Chondrocyte (in vitro differentiated cells): ENCODE measurements at regions not wholly inside any gene's neighbourhood (a gene's known extent, or its start where the extent isn't known, plus 50 kb on each side); places are given as distances from the start of the nearest gene placed in this dataset.

Experiments
- DNase-seq: peaks from one replicate; pipeline ENCODE4 v3.0.0; 2021; ENCODE audit warnings: mixed read lengths, low spot score
- H3K27ac Mint-ChIP-seq: one replicate; pipeline ENCODE4 v1.8.0; 2021; ENCODE audit warnings: mild to moderate bottlenecking, moderate library complexity, mixed read lengths; ENCODE audit not compliant: unreplicated experiment
- H3K27me3 Mint-ChIP-seq: 2 replicates; pipeline ENCODE4 v1.8.0; 2021; ENCODE audit warnings: low read depth, mixed read lengths
- H3K36me3 Mint-ChIP-seq: 2 replicates; pipeline ENCODE4 v1.8.0; 2021; ENCODE audit warnings: low read depth, mixed read lengths
- H3K4me1 Mint-ChIP-seq: 2 replicates; pipeline ENCODE4 v1.8.0; 2021; ENCODE audit warnings: low read depth, mild to moderate bottlenecking, mixed read lengths
- H3K4me3 Mint-ChIP-seq: one replicate; pipeline ENCODE4 v1.8.0; 2021; ENCODE audit warnings: mild to moderate bottlenecking, moderate library complexity, mixed read lengths; ENCODE audit not compliant: unreplicated experiment
- H3K9me3 Mint-ChIP-seq: 2 replicates; pipeline ENCODE4 v1.8.0; 2021; ENCODE audit warnings: low read depth, mixed read lengths
- TF ChIP-seq, protein P1 (sequence below): fragments of 200-600 bp; sonication (generic); IDR thresholded peaks from 2 replicates; pipeline ENCODE4 v1.5.0; 2021; ENCODE audit warnings: antibody characterized with exemption, mild to moderate bottlenecking, moderate library complexity

DNA sequence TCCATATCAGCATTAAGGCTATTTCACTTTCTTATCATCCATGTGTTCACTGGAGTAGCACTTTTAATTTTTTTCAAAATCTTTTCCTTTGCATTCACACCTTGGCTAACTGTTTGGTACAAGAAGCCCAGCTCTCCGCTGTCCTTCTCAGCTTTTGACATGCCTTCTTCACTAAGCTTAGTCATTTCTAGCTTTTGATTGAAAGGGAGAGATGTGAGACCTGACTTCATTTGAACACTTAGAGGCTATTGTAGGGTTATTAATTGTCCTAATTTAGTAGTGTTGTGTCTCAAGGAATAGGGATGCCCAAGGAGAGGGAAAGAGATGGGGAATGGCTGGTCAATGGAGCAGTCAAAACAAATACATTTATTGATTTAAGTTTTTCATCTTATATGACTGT, 350.0 kb downstream of the CXCL12 start:
- DNase-seq: no peak
- Mint-ChIP-seq H3K4me1 (peaks cover 33% of the 10 kb centered on the region), H3K4me3 (no peak overlapping the region), H3K9me3 (no peaks in the 10 kb centered on the region), H3K36me3 (no peaks in the 10 kb centered on the region), H3K27ac (no peak overlapping the region), H3K27me3 (no peaks in the 10 kb centered on the region)
- TF ChIP-seq, protein P1, sequence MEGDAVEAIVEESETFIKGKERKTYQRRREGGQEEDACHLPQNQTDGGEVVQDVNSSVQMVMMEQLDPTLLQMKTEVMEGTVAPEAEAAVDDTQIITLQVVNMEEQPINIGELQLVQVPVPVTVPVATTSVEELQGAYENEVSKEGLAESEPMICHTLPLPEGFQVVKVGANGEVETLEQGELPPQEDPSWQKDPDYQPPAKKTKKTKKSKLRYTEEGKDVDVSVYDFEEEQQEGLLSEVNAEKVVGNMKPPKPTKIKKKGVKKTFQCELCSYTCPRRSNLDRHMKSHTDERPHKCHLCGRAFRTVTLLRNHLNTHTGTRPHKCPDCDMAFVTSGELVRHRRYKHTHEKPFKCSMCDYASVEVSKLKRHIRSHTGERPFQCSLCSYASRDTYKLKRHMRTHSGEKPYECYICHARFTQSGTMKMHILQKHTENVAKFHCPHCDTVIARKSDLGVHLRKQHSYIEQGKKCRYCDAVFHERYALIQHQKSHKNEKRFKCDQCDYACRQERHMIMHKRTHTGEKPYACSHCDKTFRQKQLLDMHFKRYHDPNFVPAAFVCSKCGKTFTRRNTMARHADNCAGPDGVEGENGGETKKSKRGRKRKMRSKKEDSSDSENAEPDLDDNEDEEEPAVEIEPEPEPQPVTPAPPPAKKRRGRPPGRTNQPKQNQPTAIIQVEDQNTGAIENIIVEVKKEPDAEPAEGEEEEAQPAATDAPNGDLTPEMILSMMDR: no peak

DNA sequence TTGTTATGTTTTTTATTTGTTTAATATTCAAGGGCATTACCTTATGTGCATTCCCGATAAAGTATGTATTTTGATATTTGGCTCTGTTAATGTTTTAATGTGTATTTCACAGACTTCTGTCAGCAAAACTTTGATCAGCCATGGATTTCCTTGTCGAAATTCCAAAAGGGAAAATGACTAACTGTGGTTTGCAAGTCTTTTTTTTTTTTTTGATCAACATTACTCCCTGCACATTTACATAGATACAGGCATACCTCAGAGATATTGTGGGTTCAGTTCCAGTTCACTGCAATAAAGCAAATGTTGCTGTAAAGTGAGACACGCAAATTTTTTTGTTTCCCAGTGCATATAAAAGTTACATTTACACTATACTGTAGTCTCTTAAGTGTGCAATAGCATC, 351.9 kb downstream of the CXCL12 start:
- no peak overlapping the region for H3K4me3 Mint-ChIP-seq
- no peak for DNase-seq
- no peaks in the 10 kb centered on the region for H3K9me3 Mint-ChIP-seq
- no peak overlapping the region for H3K27ac Mint-ChIP-seq
- no peaks in the 10 kb centered on the region for H3K27me3 Mint-ChIP-seq
- H3K4me1 Mint-ChIP-seq: peaks cover 29% of the 10 kb centered on the region
- no peaks in the 10 kb centered on the region for H3K36me3 Mint-ChIP-seq
- TF ChIP-seq, protein P1: no peak

DNA sequence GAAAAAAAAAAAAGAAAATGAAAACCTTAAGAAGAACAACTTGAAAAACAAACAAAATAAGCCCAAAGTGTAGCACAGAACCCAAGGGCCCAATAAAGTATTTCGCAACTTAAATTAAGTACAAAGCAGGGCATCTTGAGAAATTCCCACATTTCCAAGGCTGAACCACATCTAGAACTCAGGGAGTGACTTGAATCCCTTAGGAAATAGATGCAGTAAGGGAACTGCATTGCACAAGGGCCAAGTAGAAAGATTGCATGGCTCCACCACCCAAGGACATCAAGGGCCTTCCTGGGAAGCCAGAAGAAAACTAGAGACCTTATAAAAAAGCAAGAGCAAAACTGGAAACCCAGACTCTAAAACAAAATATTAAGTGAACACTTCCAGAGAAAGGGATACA, 352.7 kb downstream of the CXCL12 start:
- Mint-ChIP-seq H3K9me3 (no peaks in the 10 kb centered on the region), H3K4me1 (peaks cover 29% of the 10 kb centered on the region), H3K27ac (no peak overlapping the region), H3K36me3 (no peaks in the 10 kb centered on the region), H3K4me3 (no peak overlapping the region), H3K27me3 (no peaks in the 10 kb centered on the region)
- TF ChIP-seq, protein P1: no peak
- DNase-seq: no peak

DNA sequence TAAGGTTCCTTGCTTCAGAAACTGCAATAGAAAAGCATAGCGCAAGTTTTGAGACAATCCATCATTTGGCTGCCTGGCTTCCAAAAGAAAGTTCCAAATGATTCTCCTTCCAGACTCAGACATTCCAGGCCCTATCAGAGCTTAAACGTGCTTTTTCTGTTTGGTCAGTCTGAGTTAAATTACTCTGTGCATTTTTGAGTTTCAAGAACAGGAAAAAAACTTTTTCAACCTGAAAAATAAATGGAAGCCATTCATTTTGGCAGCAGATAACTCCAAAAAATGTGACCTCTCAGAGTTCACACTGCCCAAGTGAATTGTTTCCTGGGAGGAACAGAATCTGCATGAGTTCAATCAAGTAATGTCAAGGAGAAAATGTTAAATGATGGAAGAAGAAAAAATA, 354.2 kb downstream of the CXCL12 start:
- TF ChIP-seq, protein P1: no peak
- Mint-ChIP-seq H3K27me3 (no peaks in the 10 kb centered on the region), H3K36me3 (no peaks in the 10 kb centered on the region), H3K4me3 (no peak overlapping the region), H3K27ac (peak overlapping the region; percentile 74), H3K9me3 (no peaks in the 10 kb centered on the region), H3K4me1 (peaks cover 29% of the 10 kb centered on the region)
- no peak for DNase-seq

DNA sequence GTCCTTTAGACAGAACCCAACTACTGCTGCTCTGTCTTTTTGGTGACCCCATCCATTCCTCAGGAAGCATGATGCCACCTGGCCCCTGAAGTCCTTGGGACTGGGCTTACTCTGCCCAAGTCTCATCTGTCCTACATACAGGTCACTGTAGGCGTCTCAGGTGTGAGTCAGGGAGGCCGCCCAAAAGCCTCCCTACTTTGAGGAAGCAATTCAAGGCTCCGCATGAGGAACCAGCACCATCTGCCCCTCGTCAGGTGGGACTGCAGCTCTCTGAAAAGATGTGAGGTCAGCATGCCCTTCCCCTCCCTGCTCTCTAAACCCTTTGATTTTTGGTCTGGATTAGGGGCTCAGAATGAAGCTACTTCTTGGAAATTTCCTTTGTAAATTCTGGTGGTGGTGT, 354.8 kb downstream of the CXCL12 start:
- Mint-ChIP-seq H3K9me3 (no peaks in the 10 kb centered on the region), H3K36me3 (no peaks in the 10 kb centered on the region), H3K4me3 (no peak overlapping the region), H3K4me1 (peaks cover 33% of the 10 kb centered on the region), H3K27me3 (no peaks in the 10 kb centered on the region), H3K27ac (no peak overlapping the region)
- DNase-seq: no peak
- TF ChIP-seq, protein P1: peak; percentile 26
